Astrocyte of the hippocampus (primary cell): ENCODE measurements at regions not wholly inside any gene's neighbourhood (a gene's known extent, or its start where the extent isn't known, plus 50 kb on each side); places are given as distances from the start of the nearest gene placed in this dataset.
"Not testable (repeated sequence)": the region's sequence is repeated elsewhere in the genome, so short reads cannot be mapped to it uniquely, and the experiment has no call there.

Source experiments
- DNase-seq: peaks from one replicate; pipeline ENCODE4 v3.0.0; 2011; ENCODE audit warnings: low read depth, low spot score

DNA sequence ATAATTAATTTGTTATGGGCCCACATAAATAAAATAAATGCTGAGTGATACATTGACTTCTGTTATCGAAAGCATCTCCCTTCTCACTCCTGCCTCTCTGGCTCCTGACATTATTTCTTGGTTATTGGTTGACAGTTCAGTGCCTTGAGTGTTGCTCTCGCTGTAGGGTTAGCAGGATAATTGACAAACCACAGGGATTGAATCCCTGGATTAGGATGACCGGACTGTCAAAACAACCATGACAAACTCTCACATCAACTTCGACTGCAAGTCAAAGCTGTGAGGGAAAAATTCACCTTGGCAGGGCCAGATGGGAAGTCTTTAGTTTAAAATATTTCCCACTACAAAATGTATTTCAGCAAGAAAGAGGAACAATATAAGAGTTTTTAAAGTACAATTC, 245.4 kb upstream of the TFAP2D start:
- no peak for DNase-seq

GRCh38 chr6:50471041-50471440, 242.3 kb upstream of the TFAP2D start:
- no peak for DNase-seq

DNA sequence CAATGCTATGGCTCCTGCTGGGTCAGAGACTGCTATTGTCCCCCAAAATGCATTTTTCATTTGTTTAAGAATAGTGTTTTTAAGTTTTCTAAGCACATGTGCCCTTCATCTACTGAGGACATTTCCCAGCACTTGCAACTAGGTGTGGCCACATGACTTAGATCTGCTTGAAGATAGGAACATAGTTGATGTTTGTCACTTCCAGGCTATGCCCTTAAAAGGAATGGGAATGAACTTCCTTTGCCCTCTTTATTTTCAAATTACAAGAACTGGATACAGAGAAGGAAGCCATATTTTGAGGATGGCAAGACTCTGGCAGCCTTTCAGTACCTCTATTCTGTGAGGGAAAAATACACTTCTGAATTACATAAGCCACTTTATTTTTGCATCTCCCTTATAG, 203.0 kb upstream of the TFAP2D start:
- DNase-seq: no peak

- DNase-seq: no peak
Measured at GRCh38 chr6:50520326-50521266, 192.7 kb upstream of the TFAP2D start.

- DNase-seq: no peak
Measured at GRCh38 chr6:50524341-50524740, 189.0 kb upstream of the TFAP2D start.

DNA sequence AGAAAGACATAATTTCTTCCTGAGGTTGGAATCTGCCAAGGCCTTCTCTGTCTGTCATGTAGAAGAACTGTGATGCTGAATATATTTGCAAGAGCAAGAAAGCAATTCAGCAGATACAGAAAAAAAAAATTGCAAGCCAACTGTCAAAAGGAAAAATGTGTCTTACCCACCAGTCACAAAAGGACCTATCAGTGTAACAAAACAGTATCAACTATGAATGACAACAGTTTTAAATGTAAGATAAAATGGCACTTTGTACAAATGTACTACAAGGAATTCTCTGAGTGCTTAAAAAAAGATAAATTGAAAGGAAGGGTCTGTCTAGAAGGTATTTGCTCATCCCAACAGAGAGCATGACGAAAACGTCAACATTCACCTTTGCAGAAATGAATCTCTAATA, 185.3 kb upstream of the TFAP2D start:
- DNase-seq: no peak

DNA sequence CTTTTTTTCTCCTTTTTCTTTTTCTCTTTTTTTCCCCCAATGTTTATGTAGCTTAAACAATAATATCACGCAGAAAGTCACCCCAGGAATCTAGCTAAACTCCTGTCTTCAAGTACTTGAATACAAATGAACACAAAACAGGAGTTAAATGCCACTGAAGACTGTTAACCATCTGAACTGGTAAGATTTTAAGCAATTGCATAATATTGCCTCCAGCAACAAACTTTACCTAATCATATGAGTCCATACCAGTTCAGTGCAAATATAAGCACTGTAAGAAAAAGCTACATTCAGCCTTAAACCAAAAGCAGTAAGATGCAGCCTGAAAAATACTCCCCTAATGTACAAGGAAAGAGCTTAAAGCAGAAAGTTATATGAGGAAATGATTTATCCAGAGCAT, 173.9 kb upstream of the TFAP2D start:
- DNase-seq: no peak

- DNase-seq: no peak
Measured at GRCh38 chr6:50541941-50542340, 171.4 kb upstream of the TFAP2D start.

- DNase-seq: no peak
Measured at GRCh38 chr6:50543666-50544065, 169.7 kb upstream of the TFAP2D start.

- DNase-seq: no peak
Measured at GRCh38 chr6:50549026-50549425, 164.3 kb upstream of the TFAP2D start.

DNA sequence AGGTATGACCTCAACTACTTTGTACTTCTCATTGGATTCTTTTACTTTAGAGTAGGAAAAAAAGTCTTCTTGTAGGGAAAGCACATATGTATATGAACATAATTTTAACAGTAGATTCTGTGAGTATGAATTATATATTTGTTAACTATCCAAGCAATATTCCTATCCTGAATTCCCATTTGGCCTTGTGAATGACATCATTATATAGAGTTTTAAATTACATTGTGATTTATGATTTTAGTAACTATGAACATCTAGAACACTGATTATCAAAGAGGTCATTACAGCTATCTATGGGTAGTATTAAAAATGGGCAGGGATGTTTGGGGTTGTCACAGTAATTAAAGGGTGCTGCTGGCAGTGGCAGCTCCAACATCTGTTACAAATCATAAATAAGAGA, 163.9 kb upstream of the TFAP2D start:
- DNase-seq: no peak

DNA sequence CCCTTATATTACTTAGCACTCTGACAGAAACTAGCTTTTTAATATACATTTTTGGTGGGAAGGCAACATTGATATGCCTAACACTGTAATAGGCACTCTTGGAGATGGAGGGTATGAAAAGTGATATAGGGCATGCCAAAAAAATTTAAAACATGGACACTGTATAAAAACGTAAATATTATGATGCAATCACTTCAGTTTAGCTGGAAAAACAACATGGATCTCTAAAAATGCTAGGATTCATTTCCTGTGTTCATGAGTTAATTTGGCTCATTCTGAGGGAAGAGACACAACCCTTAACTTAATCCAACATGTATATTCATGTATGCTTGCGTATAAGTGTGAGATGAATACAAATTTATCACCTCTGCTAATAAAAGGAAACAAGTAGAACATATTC, 157.3 kb upstream of the TFAP2D start:
- no peak for DNase-seq

- no peak for DNase-seq
Measured at GRCh38 chr6:50565004-50565403, 148.3 kb upstream of the TFAP2D start.

- DNase-seq: not testable (repeated sequence)
Measured at GRCh38 chr6:50571230-50571629, 142.1 kb upstream of the TFAP2D start.

DNA sequence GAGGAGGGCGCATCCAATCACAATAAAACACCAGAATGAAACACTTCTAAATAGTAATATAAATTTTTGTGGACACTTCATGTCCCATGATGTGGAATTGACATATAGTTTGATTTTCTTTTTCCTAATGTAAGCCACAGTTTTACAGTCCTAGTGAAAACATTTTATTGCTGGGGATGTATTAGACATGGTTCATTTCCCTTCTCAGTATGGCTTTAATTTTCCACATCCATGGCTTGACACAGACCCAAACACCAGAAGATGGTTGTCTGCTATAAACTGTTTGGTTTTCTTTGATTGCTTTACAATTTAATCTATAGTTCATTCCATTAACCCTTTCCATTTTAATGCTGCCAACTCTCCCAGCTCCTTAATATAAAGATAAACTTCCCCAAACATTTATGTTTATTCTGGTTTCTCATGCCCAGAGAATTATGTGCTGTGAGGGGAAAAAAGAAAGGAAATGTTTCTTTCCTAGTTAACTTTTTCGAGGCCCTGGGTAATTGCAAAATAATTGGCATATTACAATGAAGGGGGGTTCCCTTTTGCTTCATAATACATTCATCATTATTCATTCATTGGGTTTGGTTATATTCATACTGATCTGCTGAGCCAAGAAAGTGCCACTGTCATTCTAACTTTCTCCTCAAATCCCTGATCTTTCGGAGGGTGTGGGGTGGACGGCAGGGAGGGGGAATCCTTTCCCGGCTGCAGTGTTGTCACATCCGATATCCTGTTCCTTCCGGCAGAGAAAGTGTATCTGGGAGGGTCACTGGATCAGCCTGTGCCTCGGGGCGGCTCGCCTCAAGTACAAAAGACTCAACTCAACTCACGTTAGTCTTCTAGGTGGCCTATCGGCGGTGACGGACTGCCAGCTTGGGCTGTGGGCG, 127.6 kb upstream of the TFAP2D start:
- no peak for DNase-seq

DNA sequence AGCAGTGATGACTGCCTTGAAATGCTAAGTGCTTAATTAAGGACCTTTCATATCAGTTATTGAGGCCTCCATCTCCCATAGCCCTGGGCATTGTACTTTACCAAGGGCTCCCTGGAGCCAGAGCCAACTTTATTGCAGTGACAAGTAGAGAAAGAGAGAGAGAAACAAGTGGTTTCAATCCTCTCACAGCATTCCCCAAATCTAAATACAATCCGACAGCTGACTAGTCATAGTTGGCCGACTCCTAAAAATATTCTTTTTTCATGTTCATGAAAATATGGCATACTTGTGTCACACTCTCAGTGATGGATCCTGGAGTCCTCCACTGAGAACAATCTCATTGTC, 127.0 kb upstream of the TFAP2D start:
- no peak for DNase-seq

- DNase-seq: no peak
Measured at GRCh38 chr6:50589751-50590470, 123.4 kb upstream of the TFAP2D start.

DNA sequence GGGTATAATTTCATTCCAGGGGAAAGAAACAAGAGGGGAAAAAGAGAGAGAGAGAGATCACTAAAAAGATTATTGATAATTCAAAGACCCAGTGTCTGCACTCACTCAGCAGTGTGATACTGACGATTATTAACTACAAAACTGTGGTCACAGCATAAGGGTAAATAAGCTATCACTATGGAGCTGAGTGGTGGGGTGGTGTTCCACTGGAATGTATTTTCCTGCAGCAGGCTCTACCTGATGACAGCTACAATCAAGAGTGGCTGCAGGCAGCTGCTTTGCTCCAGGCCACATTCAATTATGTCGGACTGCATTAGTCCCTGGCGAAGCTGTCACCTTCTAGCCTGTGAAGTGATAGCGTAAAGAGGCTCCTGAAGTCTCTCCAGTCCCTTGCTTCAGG, 122.2 kb upstream of the TFAP2D start:
- no peak for DNase-seq

GRCh38 chr6:50600280-50600679, 113.0 kb upstream of the TFAP2D start:
- no peak for DNase-seq

DNA sequence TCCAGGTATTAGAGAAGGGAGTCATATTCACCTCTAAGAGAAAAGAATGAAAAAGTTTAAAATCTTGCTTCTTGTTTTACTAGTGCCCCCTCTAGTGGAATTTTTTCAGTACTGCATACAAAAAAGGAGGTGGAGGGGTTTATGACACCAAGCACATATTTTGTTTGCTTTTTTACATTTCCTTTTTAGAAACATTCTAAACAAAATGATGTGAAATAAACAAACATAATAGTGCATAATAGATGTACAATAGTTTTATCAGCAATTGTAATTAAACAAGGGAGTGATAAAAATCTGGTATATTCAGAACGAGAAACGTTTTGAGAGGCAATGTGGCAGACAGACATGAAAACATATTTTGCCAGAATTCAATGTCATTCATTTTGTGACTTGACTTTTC, 111.0 kb upstream of the TFAP2D start:
- DNase-seq: peak; percentile 46

DNA sequence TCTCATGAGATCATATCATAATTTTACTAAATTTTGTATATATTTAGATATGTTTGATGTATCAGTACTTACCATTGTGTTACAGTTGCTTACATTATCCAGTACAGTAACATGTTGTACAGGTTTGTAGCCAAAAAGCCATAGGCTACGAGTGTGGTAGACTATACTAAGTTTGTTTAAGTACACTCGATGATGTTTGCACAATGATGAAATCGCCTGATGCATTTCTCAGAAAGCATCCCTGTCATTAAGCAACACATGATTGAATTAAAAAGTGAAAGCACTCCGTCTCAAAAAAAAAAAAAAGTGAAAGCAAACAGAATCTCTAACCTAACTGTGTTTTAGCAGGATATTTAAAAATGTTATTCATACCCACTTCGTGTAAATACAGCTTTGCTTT, 104.9 kb upstream of the TFAP2D start:
- no peak for DNase-seq

DNA sequence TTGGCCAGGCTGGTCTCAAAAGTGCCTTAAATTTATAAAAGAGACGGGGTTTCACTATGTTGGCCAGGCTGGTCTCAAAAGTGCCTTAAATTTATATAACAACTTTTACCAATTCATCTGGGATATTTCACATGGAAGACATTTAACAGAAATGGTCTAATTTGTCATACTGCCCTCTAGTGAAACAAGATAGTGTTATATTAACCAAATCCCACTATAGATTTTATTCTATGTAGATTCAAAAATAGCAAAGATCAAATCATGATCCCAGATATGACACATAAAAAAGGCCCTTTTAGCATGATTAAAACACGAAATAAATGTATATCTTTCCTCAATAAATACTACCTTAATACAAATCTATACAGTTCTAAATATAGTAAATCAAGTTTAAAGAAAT, 102.8 kb upstream of the TFAP2D start:
- no peak for DNase-seq
